Panc1 (cell line): ENCODE measurements at regions not wholly inside any gene's neighbourhood (a gene's known extent, or its start where the extent isn't known, plus 50 kb on each side); places are given as distances from the start of the nearest gene placed in this dataset.

Experiments
- ATAC-seq: fragments of 200-7000 bp; cut with Tn5 transposase; 2 replicates; pipeline ENCODE4 v1.9.1; 2020; ENCODE audit warnings: mild to moderate bottlenecking, moderate library complexity
- BruUV-seq: library from RNA; stranded (reverse); fragments of 400-500 nt; replicated peaks from 2 replicates; lab custom pipeline; 2021; lab: Mats Ljungman, UMichigan
- CTCF ChIA-PET: fragments of 300-600 bp; sonication (Branson Sonifier 250); formaldehyde crosslinking; loops from one replicate; lab custom pipeline; 2022; ENCODE audit warnings: antibody characterized with exemption; lab: Charles Lee
- POLR2A ChIA-PET: fragments of 300-600 bp; sonication (Branson Sonifier 250); formaldehyde crosslinking; loops from one replicate; lab custom pipeline; 2022; ENCODE audit warnings: antibody characterized with exemption; lab: Charles Lee
- DNase-seq: peaks from one replicate; pipeline ENCODE4 v3.0.0-alpha.2; 2010; ENCODE audit warnings: low read depth, low spot score
- H3K27ac ChIP-seq: 2 replicates; pipeline ENCODE4 v1.5.1; 2011; ENCODE audit warnings: mild to moderate bottlenecking, low read length, inconsistent platforms
- H3K27me3 ChIP-seq: fragments of 200-500 bp; sonication (Bioruptor generic); 2 replicates; pipeline ENCODE4 v1.6.0; 2014; ENCODE audit warnings: low read length, inconsistent platforms; ENCODE audit not compliant: control insufficient read depth, insufficient read depth
- H3K36me3 ChIP-seq: fragments of 200-500 bp; sonication (Bioruptor generic); 2 replicates; pipeline ENCODE4 v1.5.1; 2014; ENCODE audit warnings: inconsistent platforms, mild to moderate bottlenecking, low read length, moderate library complexity; ENCODE audit not compliant: control insufficient read depth, insufficient read depth
- H3K4me1 ChIP-seq: 2 replicates; pipeline ENCODE4 v1.5.1; 2011; ENCODE audit warnings: inconsistent platforms, mild to moderate bottlenecking, low read length, moderate library complexity; ENCODE audit not compliant: control insufficient read depth, insufficient read depth
- H3K4me3 ChIP-seq, 2 experiments: 2 replicates each; pipeline ENCODE4 v1.5.1; 2011 to 2012; ENCODE audit warnings: low read depth in 2 of 2, low read length in 2 of 2, mild to moderate bottlenecking in 2 of 2, inconsistent platforms in 1 of 2, moderate library complexity in 1 of 2
- H3K9me3 ChIP-seq: fragments of 200-500 bp; sonication (Bioruptor generic); 2 replicates; pipeline ENCODE4 v1.5.1; 2014; ENCODE audit warnings: low read depth, mild to moderate bottlenecking, inconsistent platforms, low read length, moderate library complexity; ENCODE audit not compliant: control insufficient read depth, insufficient read depth
- CTCF ChIP-seq: fragments of 450-650 bp; IDR thresholded peaks from 2 replicates; pipeline ENCODE4 v1.5.1; 2017; ENCODE audit warnings: mild to moderate bottlenecking
- POLR2AphosphoS5 ChIP-seq: IDR thresholded peaks from 2 replicates; pipeline ENCODE4 v1.6.1; 2012; ENCODE audit warnings: mild to moderate bottlenecking, low read depth, low read length, moderate library complexity
- REST ChIP-seq, 2 experiments: IDR thresholded peaks; 2 replicates each; pipeline ENCODE4 v1.6.1; 2011 to 2012; ENCODE audit warnings: low read depth in 2 of 2, control low read depth in 1 of 2, low read length in 1 of 2, mild to moderate bottlenecking in 1 of 2, moderate library complexity in 1 of 2; ENCODE audit not compliant: insufficient read depth in 1 of 2
- SIN3A ChIP-seq: IDR thresholded peaks from 2 replicates; pipeline ENCODE4 v1.6.1; 2012; ENCODE audit warnings: low read depth, mild to moderate bottlenecking, low read length, moderate library complexity, borderline replicate concordance; ENCODE audit not compliant: insufficient read depth
- TCF7L2 ChIP-seq: IDR thresholded peaks from 2 replicates; pipeline ENCODE4 v1.6.1; 2011; ENCODE audit warnings: mild to moderate bottlenecking, low read depth, low read length, inconsistent platforms
- in situ Hi-C: cut with HindIII; loops from 2 replicates; pipeline ENCODE4 v1.10.0; 2016; ENCODE audit warnings: low sequenced_read_pairs, low pct_unique_long_range_greater_than_20kb
- intact Hi-C: fragments of 100-400 bp; cut with micrococcal nuclease; formaldehyde crosslinking; loops from one replicate; pipeline ENCODE4 v1.10.0; 2022; ENCODE audit not compliant: unreplicated experiment

GRCh38 chr1:181397845-181398244 is 85.5 kb upstream of the CACNA1E start:
- DNase-seq: no peak
- in situ Hi-C loops: no loop called here
- ChIA-PET CTCF (interaction anchor here (0.7 kb wide), 1 partner anchor 47 kb away, joined by 3 read pairs; no protein-coding TSS in a partner anchor), POLR2A (no interaction called here)
- intact Hi-C loops: no loop called here
- BruUV-seq: no TSS peak
- H3K27me3 ChIP-seq: peaks cover 3% of the 10 kb centered on the region
- TF ChIP-seq REST (IDR thresholded peaks at IDR 0.05; ENCODE audit: insufficient read depth in 1 of 2, low read depth in 2 of 2, low read length in 1 of 2): no peak
- TF ChIP-seq TCF7L2: no peak
- TF ChIP-seq SIN3A: no peak
- TF ChIP-seq POLR2AphosphoS5: no peak
- no peak for TF ChIP-seq CTCF
- no peaks in the 10 kb centered on the region for H3K36me3 ChIP-seq
- H3K27ac ChIP-seq: no peak overlapping the region
- ATAC-seq: no peak
- H3K4me3 ChIP-seq: no peak overlapping the region
- no peaks in the 10 kb centered on the region for H3K9me3 ChIP-seq
- no peaks in the 10 kb centered on the region for H3K4me1 ChIP-seq

GRCh38 chr1:181398544-181398943 is 84.8 kb upstream of the CACNA1E start:
- ATAC-seq: no peak
- Histone ChIP-seq H3K27me3 (peaks cover 5% of the 10 kb centered on the region), H3K27ac (no peak overlapping the region), H3K4me3 (no peak overlapping the region), H3K36me3 (no peaks in the 10 kb centered on the region), H3K4me1 (no peaks in the 10 kb centered on the region), H3K9me3 (no peaks in the 10 kb centered on the region)
- in situ Hi-C loops: no loop called here
- ChIA-PET POLR2A (no interaction called here), CTCF (interaction anchor here (0.7 kb wide), 1 partner anchor 48 kb away, joined by 3 read pairs; no protein-coding TSS in a partner anchor)
- intact Hi-C loops: no loop called here
- TF ChIP-seq CTCF: no peak
- no peak for TF ChIP-seq SIN3A
- no peak for TF ChIP-seq REST (IDR thresholded peaks at IDR 0.05; ENCODE audit: insufficient read depth in 1 of 2, low read depth in 2 of 2, low read length in 1 of 2)
- TF ChIP-seq POLR2AphosphoS5: no peak
- TF ChIP-seq TCF7L2: no peak
- no TSS peak for BruUV-seq
- DNase-seq: no peak
